Lower lobe of right lung (tissue), 2 donors: ENCODE measurements at regions not wholly inside any gene's neighbourhood (a gene's known extent, or its start where the extent isn't known, plus 50 kb on each side); places are given as distances from the start of the nearest gene placed in this dataset.

ENCODE experiments used
- ATAC-seq, 2 donors: fragments of 200-7000 bp; cut with Tn5 transposase; one replicate each; pipeline ENCODE4 v1.9.1; 2020 to 2022; ENCODE audit warnings: mild to moderate bottlenecking in 2 of 2, moderate library complexity in 2 of 2
- DNase-seq: peaks from one replicate; pipeline ENCODE4 v3.0.0-alpha.2; 2020
- H3K27ac ChIP-seq: fragments of 200-600 bp; one replicate; pipeline ENCODE4 v1.8.0; 2022
- H3K27me3 ChIP-seq: fragments of 200-600 bp; one replicate; pipeline ENCODE4 v1.8.0; 2022; ENCODE audit warnings: low read depth
- H3K36me3 ChIP-seq: fragments of 200-600 bp; one replicate; pipeline ENCODE4 v1.8.0; 2022; ENCODE audit warnings: mild to moderate bottlenecking
- H3K4me1 ChIP-seq: fragments of 200-600 bp; one replicate; pipeline ENCODE4 v1.8.0; 2022
- H3K4me3 ChIP-seq: fragments of 200-600 bp; one replicate; pipeline ENCODE4 v1.8.0; 2022; ENCODE audit warnings: mild to moderate bottlenecking
- H3K9me3 ChIP-seq: fragments of 200-600 bp; one replicate; pipeline ENCODE4 v1.8.0; 2022
- CTCF ChIP-seq: fragments of 200-600 bp; IDR thresholded peaks from one replicate; pipeline ENCODE4 v1.8.0; 2022; ENCODE audit warnings: antibody characterized with exemption, mild to moderate bottlenecking
- intact Hi-C: fragments of 100-400 bp; cut with DNase I; formaldehyde crosslinking; loops from one replicate; pipeline ENCODE4 v1.11.0; 2022
- donor health status: DM: no; HTN: yes; CAD: no; lungs with severe emphysema.

- ATAC-seq (peak; percentile 61 to 67), DNase-seq (peak; percentile 48)
- intact Hi-C loops = no loop called here
- Histone ChIP-seq H3K4me1 (no peaks in the 10 kb centered on the region), H3K27ac (no peak overlapping the region), H3K36me3 (no peaks in the 10 kb centered on the region), H3K4me3 (no peak overlapping the region), H3K9me3 (no peaks in the 10 kb centered on the region), H3K27me3 (no peaks in the 10 kb centered on the region)
- no peak for TF ChIP-seq CTCF
Measured at GRCh38 chr5:33241802-33242201, 199.0 kb upstream of the TARS1 start.

GRCh38 chr5:33242277-33242676 lies 198.5 kb upstream of the TARS1 start:
- no peak for ATAC-seq
- H3K27ac ChIP-seq = no peak overlapping the region
- intact Hi-C loops = no loop called here
- H3K4me3 ChIP-seq = no peak overlapping the region
- no peak for DNase-seq
- H3K4me1 ChIP-seq = no peaks in the 10 kb centered on the region
- TF ChIP-seq CTCF = no peak
- H3K27me3 ChIP-seq = no peaks in the 10 kb centered on the region
- H3K9me3 ChIP-seq = no peaks in the 10 kb centered on the region
- no peaks in the 10 kb centered on the region for H3K36me3 ChIP-seq

- H3K27me3 ChIP-seq = no peaks in the 10 kb centered on the region
- no peak overlapping the region for H3K27ac ChIP-seq
- H3K4me3 ChIP-seq = no peak overlapping the region
- ATAC-seq (no peak), DNase-seq (no peak)
- H3K9me3 ChIP-seq = no peaks in the 10 kb centered on the region
- intact Hi-C loops = no loop called here
- no peaks in the 10 kb centered on the region for H3K36me3 ChIP-seq
- H3K4me1 ChIP-seq = no peaks in the 10 kb centered on the region
- TF ChIP-seq CTCF = no peak
Measured at GRCh38 chr5:33244441-33245150, 196.2 kb upstream of the TARS1 start.

GRCh38 chr5:33254579-33254978 lies 186.2 kb upstream of the TARS1 start:
- no peak overlapping the region for H3K4me3 ChIP-seq
- TF ChIP-seq CTCF = no peak
- no peak overlapping the region for H3K27ac ChIP-seq
- no peaks in the 10 kb centered on the region for H3K27me3 ChIP-seq
- H3K9me3 ChIP-seq = no peaks in the 10 kb centered on the region
- H3K36me3 ChIP-seq = no peaks in the 10 kb centered on the region
- intact Hi-C loops = no loop called here
- no peaks in the 10 kb centered on the region for H3K4me1 ChIP-seq
- ATAC-seq (no peak), DNase-seq (no peak)

GRCh38 chr5:33257807-33258429 lies 182.8 kb upstream of the TARS1 start:
- ATAC-seq (no peak), DNase-seq (no peak)
- TF ChIP-seq CTCF = no peak
- H3K4me1 ChIP-seq = no peaks in the 10 kb centered on the region
- H3K27me3 ChIP-seq = no peaks in the 10 kb centered on the region
- no peaks in the 10 kb centered on the region for H3K9me3 ChIP-seq
- intact Hi-C loops = no loop called here
- H3K4me3 ChIP-seq = no peak overlapping the region
- no peaks in the 10 kb centered on the region for H3K36me3 ChIP-seq
- no peak overlapping the region for H3K27ac ChIP-seq
